DMS53 treated with DMSO at 0.1 percent for 48 hours (cell line): ENCODE measurements at regions not wholly inside any gene's neighbourhood (a gene's known extent, or its start where the extent isn't known, plus 50 kb on each side); places are given as distances from the start of the nearest gene placed in this dataset.
"Not testable (repeated sequence)": the region's sequence is repeated elsewhere in the genome, so short reads cannot be mapped to it uniquely, and the experiment has no call there.

ENCODE experiments used
- DNase-seq: peaks from one replicate; lab custom pipeline; 2025; ENCODE audit not compliant: unreplicated experiment; lab: John Stamatoyannopoulos, UW

DNA sequence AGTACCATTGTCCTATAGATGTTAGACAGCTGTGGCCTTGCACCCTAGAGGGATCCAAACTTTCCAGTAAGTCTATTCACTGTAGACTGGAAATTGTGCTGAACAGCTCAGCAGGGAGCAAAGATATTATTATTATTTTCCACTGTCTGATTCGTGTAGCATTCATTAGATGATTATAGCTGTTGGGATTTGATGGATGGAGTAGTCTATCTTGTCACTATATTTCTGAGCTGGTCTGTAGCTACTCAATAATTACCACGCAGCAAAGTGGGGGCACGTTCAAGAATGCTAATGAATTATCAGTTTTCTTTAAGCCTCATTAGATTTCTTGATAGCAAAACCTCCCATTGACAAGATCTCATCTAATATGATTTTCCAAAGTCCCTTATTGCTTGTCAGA, 113.2 kb downstream of the RTP4 start:
- DNase-seq = no peak

DNA sequence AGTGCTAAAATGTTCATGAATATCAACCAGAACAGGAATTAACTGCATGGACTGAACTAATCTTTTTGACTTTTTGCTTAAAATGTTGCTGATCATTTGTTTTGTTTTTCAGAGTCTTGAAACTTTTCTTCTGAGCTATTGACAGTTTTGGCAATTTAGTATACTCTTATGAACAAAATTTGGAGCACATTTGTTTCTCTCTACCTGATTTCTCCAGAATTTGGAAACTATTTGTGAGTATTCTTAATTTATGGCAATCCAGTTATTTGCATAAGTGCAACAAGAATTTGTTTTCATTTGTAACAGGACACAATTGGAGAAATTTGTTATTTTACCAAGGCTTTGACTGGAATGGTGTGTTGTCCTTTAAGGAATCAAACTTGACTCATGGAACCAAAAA, 107.4 kb downstream of the RTP4 start:
- not testable (repeated sequence) for DNase-seq

DNA sequence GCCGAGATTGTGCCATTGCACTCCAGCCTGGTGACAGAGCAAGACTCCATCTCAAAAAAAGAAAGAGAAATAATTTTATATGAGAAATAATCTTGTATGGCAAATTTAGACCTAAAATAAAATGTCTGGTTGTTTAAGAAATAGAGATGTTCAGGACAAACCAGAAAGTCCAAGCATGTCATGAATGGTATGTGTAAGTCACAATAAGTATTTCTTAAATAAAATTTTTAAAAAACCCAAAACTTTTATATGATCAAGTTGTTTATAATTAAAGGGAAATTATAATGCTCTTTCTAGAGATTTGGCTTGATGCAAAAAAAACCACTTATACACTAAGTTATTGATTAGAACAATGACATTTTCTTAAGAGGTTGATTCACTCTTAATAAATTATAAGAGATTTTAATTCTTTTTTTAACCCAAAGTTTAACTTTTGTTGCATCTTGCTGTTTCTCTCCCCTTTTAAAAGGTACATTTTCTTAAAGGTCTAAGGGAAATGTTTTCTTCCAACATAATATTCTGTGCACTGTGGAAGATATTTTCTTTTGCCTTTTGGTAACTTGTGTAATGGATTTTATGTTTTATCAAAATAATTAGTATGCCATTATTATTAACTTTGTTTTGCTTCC, 105.7 kb downstream of the RTP4 start:
- DNase-seq = no peak

DNA sequence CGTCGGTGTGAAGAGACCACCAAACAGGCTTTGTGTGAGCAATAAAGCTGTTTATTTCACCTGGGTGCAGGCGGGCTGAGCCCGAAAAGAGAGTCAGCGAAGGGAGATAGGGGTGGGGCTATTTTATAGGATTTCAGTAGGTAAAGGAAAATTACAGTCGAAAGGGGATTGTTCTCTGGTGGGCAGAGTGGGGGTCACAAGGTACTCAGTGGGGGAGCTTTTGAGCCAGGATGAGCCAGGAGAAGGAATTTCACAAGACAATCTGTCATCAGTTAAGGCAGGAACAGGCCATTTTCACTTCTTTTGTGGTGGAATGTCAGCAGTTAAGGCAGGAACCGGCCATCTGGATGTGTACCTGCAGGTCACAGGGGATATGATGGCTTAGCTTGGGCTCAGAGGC, 98.1 kb downstream of the RTP4 start:
- DNase-seq = not testable (repeated sequence)

DNA sequence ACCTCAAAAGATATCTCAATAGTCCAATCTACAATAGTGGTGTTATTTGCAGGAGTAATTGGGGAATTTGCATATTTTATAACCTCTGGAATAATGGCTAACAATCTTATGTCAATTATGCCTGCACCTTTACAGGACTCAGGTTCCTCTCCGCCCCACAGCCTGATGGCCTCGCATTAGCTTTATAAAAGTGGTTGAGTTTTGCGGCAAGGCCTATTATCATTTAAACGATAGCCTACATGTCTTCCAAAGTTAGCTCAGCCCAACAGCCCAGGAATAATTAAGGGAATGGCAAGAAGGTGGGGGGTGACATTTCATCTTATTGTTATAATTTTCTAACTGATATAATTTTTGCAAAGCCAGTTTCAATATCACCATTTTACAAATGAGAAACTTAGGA, 97.3 kb downstream of the RTP4 start:
- no peak for DNase-seq

DNA sequence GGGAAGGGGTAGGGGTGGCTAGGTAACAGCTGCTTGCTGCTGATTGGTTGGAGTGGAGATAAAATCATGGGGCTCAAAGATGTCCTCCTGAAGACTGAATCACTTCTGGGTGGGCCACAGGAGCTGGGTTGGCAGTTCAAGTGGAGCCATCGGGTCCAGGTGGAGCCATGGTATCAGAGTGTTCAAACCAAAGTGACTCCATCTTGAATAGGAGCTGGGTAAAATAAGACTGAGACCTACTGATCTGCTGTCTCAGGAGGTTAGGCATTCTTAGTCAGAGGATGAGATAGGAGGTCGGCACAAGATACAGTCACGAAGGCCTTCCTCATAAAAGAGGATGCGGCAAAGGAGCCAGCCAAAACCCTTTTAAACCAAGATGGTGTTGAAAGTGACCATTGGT, 96.5 kb downstream of the RTP4 start:
- DNase-seq = no peak

DNA sequence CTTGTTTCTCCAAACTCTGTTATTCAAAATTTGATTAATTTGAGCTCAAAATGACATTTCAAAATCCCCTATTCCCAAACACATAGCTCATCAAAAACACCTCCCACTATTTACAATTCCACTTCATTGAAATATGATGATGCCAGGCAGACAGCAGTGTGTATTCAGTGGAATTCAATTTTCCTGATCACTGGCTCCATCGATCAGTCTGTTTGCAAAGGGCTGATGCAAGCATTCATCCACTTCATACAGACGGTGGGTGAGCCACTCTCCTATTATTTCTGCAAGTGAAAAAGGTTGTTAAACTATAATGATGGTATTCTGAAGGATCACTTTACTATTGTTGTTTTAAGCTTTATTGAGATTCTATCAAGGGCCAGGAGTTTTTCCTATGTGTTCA, 90.7 kb downstream of the RTP4 start:
- DNase-seq = no peak

DNA sequence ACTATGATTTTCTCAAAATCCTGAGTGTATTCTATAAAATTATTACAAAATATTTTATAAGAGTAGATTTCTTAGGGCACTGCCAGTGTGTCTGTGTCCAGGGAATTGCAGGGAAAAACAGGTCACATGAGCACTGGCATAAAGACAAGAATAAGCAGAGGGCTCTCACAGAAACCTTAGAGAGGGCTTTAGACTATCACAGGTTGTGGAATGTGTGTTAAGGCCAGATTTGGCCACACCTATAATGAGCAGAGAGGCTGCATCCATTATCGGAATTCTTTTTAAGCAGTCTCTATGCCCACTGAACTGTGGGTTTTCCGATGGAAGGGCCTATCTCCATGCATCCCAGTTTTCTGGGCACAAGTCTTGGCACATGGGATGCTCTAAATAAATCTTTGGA, 90.2 kb downstream of the RTP4 start:
- no peak for DNase-seq

DNA sequence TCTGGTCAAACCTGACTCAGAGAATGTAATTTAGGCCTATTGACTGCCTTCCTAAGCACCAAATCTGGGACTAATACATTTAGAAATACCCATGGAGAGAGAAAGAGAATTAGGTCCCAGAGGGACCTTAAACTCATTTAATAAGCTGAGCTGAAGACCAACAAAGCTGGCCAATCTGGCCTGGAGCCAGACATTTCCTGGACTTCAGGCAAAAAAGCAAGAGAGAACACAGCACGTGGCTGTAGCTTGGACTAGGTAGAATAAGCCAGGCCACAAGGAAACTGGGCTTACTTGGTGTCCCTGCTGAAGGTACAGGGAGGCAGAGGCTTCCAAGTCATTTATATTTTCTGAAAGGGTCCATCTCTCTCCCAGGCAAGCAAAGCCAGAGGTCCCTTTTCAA, 88.1 kb downstream of the RTP4 start:
- DNase-seq = no peak

DNA sequence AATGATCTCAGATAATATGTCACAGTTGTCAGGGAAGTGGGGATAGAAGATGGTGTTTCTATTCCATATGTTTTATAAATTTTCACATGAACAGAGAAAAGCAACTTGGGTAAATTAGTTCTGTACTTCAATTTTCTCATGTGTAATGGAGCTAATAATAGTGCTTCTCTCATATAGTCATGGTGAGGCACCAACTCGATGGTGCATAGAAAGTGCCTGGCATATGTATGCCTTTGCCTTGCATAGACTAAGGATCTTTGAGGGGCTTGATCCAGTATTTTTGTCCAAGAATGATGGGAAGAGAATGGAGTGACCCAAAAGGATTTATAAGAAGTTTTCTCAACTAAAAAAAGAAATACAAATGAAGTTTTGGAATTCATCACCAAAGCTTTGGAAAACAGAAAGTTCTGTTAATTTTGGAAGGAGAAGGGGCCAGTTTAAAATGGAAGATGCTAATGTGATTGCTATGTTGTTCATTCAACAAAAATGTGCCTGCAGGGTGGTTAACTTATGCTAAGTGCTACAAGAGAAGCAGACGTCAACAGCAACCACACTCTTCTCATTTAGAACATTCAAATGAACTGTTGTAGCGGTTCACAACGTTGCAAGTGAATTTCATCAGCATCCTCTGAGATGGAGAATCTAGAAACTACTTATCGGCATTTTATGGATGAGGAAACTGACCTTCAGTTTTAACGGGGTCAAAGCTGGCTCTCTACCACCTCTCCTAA, 86.1 kb downstream of the RTP4 start:
- no peak for DNase-seq

DNA sequence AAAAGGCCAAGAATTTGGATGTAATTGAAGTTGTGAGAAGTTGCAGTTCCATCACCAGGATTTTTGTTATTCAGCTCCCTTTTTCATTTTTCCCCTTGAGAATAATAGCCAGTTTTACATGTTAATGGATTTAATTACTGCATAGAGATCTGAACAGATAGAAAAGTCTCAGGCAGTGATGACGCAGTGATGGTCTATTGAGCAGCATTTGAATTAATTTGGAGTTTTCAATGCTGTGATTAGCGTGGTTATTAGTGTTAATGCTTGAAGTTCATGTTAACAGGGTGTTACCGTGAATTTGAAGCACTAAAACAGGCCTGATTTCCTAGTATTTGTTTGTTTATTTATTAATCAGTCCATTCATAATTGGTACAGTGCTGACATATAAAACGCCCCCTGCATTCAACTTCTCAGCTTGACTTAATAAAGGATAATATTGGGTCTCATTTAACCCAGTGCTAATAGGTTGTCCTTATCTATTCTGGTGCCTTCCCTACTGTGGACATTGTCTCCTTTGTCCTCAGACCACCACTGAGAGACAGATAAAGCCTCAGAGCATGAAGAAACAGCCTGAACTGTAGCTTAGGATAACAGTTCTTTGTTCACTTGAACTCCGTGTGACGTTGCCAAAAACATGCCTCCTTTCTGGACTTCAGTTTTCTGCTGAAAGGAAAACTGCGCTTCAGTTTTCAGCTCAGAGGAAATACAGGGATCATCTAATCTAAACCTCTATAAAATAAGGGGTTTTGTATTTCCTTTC, 82.4 kb downstream of the RTP4 start:
- DNase-seq = no peak

DNA sequence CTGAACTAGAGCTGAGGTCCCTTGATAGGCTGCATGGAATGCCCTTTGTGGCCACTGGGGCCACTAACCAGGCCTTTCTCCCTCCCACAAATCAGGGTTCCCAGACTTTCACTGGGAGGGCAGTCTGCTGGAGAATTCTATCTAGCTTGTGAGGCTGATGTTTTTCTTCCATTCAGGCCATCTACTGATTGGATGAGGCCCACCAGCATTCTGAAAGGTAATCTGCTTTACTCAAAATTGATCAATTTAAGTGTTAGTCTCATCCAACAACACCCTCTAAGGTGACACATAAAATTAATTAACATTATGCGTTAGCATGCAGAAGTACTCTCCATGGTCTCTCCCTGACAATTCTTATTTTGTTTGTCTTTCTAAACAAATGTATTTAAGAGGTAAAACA, 80.5 kb downstream of the RTP4 start:
- DNase-seq = no peak

DNA sequence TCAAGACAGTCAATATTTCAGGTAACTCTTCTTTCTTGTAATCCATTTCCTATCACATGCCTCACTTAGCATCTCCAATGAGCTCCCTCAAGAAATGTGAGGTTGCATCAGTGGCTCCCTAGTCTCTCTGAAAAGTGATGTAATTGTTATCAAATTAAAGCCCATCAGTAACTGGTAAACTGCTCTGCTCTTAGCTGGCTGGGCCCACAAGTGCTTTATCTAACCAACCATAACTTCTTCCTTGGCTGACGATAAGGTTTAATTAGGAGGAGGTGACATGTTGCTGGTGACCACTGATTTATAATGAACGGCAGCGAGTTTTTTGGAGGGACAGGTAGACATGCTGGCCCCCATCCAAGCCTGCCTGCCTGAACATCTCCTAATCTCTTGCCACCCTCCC, 79.6 kb downstream of the RTP4 start:
- no peak for DNase-seq

DNA sequence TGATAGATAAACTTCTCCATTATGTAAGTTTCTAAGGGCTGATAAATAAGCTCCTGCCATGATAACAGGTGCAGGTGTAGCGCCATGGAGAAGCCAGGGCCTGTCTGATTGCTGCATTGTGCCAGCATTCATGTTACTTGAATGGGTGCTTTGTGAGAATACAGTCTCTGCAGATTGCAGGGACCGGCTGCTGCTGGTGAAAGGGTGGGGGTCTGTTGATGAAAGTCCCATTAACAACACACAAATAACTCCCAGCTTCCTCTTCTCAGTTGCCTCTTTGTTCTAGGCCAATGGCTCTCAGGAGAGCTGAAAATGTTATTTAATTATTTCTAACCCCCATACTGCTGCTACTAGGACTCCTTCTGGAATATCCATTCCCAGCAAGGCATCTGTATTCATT, 77.2 kb downstream of the RTP4 start:
- DNase-seq = no peak

DNA sequence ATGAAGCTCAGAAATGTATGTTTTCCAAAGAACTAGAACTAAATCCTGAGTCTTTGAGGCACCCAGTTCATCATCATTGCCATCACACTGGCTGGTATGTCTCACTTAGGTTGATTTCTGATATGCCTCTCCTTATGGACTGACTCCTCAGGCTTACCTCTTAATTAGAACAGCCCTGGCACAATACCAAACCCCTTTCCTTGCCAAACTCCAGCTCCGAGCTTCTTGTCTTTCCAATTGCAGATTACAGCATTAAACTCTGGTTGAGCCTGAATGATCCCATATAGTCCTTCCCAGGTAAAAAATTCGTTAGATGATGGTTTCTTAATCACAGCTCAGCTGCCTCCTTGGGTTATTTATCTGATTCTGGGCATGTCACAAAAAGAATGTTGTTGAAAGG, 66.3 kb downstream of the RTP4 start:
- no peak for DNase-seq

DNA sequence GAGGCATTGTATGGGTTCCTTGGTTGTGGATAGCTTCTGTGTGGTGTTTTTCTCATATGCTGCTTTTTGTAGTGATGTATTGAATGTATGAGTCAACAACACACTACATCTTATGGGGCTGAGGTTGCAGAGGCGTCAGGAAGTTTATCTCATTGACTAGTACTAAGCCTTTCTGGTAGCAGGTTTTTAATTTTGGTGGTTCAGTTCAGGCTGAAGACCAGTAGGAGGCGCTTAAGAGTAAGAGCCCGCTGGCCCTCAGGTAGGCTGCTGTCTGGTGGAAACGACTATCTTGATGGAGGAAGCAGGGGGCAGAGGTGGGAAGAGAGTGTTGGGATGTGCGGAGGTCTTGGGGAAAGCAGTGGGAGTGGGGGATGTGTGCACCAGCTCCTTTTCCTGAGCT, 62.4 kb downstream of the RTP4 start:
- DNase-seq = no peak
